Panc1 (cell line): ENCODE measurements at regions not wholly inside any gene's neighbourhood (a gene's known extent, or its start where the extent isn't known, plus 50 kb on each side); places are given as distances from the start of the nearest gene placed in this dataset.

Experiments used
- ATAC-seq: fragments of 200-7000 bp; cut with Tn5 transposase; 2 replicates; pipeline ENCODE4 v1.9.1; 2020; ENCODE audit warnings: mild to moderate bottlenecking, moderate library complexity
- BruUV-seq: library from RNA; stranded (reverse); fragments of 400-500 nt; replicated peaks from 2 replicates; lab custom pipeline; 2021; lab: Mats Ljungman, UMichigan
- CTCF ChIA-PET: fragments of 300-600 bp; sonication (Branson Sonifier 250); formaldehyde crosslinking; loops from one replicate; lab custom pipeline; 2022; ENCODE audit warnings: antibody characterized with exemption; lab: Charles Lee
- POLR2A ChIA-PET: fragments of 300-600 bp; sonication (Branson Sonifier 250); formaldehyde crosslinking; loops from one replicate; lab custom pipeline; 2022; ENCODE audit warnings: antibody characterized with exemption; lab: Charles Lee
- DNase-seq: peaks from one replicate; pipeline ENCODE4 v3.0.0-alpha.2; 2010; ENCODE audit warnings: low read depth, low spot score
- H3K27ac ChIP-seq: 2 replicates; pipeline ENCODE4 v1.5.1; 2011; ENCODE audit warnings: mild to moderate bottlenecking, low read length, inconsistent platforms
- H3K27me3 ChIP-seq: fragments of 200-500 bp; sonication (Bioruptor generic); 2 replicates; pipeline ENCODE4 v1.6.0; 2014; ENCODE audit warnings: low read length, inconsistent platforms; ENCODE audit not compliant: control insufficient read depth, insufficient read depth
- H3K36me3 ChIP-seq: fragments of 200-500 bp; sonication (Bioruptor generic); 2 replicates; pipeline ENCODE4 v1.5.1; 2014; ENCODE audit warnings: inconsistent platforms, mild to moderate bottlenecking, low read length, moderate library complexity; ENCODE audit not compliant: control insufficient read depth, insufficient read depth
- H3K4me1 ChIP-seq: 2 replicates; pipeline ENCODE4 v1.5.1; 2011; ENCODE audit warnings: inconsistent platforms, mild to moderate bottlenecking, low read length, moderate library complexity; ENCODE audit not compliant: control insufficient read depth, insufficient read depth
- H3K4me3 ChIP-seq, 2 experiments: 2 replicates each; pipeline ENCODE4 v1.5.1; 2011 to 2012; ENCODE audit warnings: low read depth in 2 of 2, low read length in 2 of 2, mild to moderate bottlenecking in 2 of 2, inconsistent platforms in 1 of 2, moderate library complexity in 1 of 2
- H3K9me3 ChIP-seq: fragments of 200-500 bp; sonication (Bioruptor generic); 2 replicates; pipeline ENCODE4 v1.5.1; 2014; ENCODE audit warnings: low read depth, mild to moderate bottlenecking, inconsistent platforms, low read length, moderate library complexity; ENCODE audit not compliant: control insufficient read depth, insufficient read depth
- CTCF ChIP-seq: fragments of 450-650 bp; IDR thresholded peaks from 2 replicates; pipeline ENCODE4 v1.5.1; 2017; ENCODE audit warnings: mild to moderate bottlenecking
- POLR2AphosphoS5 ChIP-seq: IDR thresholded peaks from 2 replicates; pipeline ENCODE4 v1.6.1; 2012; ENCODE audit warnings: mild to moderate bottlenecking, low read depth, low read length, moderate library complexity
- REST ChIP-seq, 2 experiments: IDR thresholded peaks; 2 replicates each; pipeline ENCODE4 v1.6.1; 2011 to 2012; ENCODE audit warnings: low read depth in 2 of 2, control low read depth in 1 of 2, low read length in 1 of 2, mild to moderate bottlenecking in 1 of 2, moderate library complexity in 1 of 2; ENCODE audit not compliant: insufficient read depth in 1 of 2
- SIN3A ChIP-seq: IDR thresholded peaks from 2 replicates; pipeline ENCODE4 v1.6.1; 2012; ENCODE audit warnings: low read depth, mild to moderate bottlenecking, low read length, moderate library complexity, borderline replicate concordance; ENCODE audit not compliant: insufficient read depth
- TCF7L2 ChIP-seq: IDR thresholded peaks from 2 replicates; pipeline ENCODE4 v1.6.1; 2011; ENCODE audit warnings: mild to moderate bottlenecking, low read depth, low read length, inconsistent platforms
- in situ Hi-C: cut with HindIII; loops from 2 replicates; pipeline ENCODE4 v1.10.0; 2016; ENCODE audit warnings: low sequenced_read_pairs, low pct_unique_long_range_greater_than_20kb
- intact Hi-C: fragments of 100-400 bp; cut with micrococcal nuclease; formaldehyde crosslinking; loops from one replicate; pipeline ENCODE4 v1.10.0; 2022; ENCODE audit not compliant: unreplicated experiment

GRCh38 chr4:156496797-156497196 lies 474.8 kb downstream of the PDGFC start:
- no TSS peak for BruUV-seq
- intact Hi-C loops (no loop called here), in situ Hi-C loops (no loop called here)
- Histone ChIP-seq H3K27me3 (no peaks in the 10 kb centered on the region), H3K9me3 (no peaks in the 10 kb centered on the region), H3K36me3 (no peaks in the 10 kb centered on the region), H3K4me1 (no peaks in the 10 kb centered on the region), H3K4me3 (no peak overlapping the region), H3K27ac (no peak overlapping the region)
- CTCF ChIA-PET, result no interaction called here
- POLR2A ChIA-PET, result no interaction called here
- ATAC-seq (no peak), DNase-seq (no peak)
- TF ChIP-seq SIN3A (no peak), CTCF (no peak), TCF7L2 (no peak), POLR2AphosphoS5 (no peak), REST (IDR thresholded peaks at IDR 0.05; ENCODE audit: insufficient read depth in 1 of 2, low read depth in 2 of 2, low read length in 1 of 2) (no peak)

- no peaks in the 10 kb centered on the region for H3K4me1 ChIP-seq
- ChIA-PET CTCF (no interaction called here), POLR2A (no interaction called here)
- DNase-seq (no peak), ATAC-seq (no peak)
- no peaks in the 10 kb centered on the region for H3K27me3 ChIP-seq
- no peak overlapping the region for H3K4me3 ChIP-seq
- in situ Hi-C loops (no loop called here), intact Hi-C loops (no loop called here)
- H3K27ac ChIP-seq, result no peak overlapping the region
- no peaks in the 10 kb centered on the region for H3K9me3 ChIP-seq
- BruUV-seq, result no TSS peak
- H3K36me3 ChIP-seq, result no peaks in the 10 kb centered on the region
- TF ChIP-seq CTCF, result no peak
- no peak for TF ChIP-seq SIN3A
- no peak for TF ChIP-seq POLR2AphosphoS5
- TF ChIP-seq REST (IDR thresholded peaks at IDR 0.05; ENCODE audit: insufficient read depth in 1 of 2, low read depth in 2 of 2, low read length in 1 of 2), result no peak
- TF ChIP-seq TCF7L2, result no peak
Observed at GRCh38 chr4:156495836-156496235, 475.8 kb downstream of the PDGFC start.
